NCI-H1930 (cell line): ENCODE measurements at regions not wholly inside any gene's neighbourhood (a gene's known extent, or its start where the extent isn't known, plus 50 kb on each side); places are given as distances from the start of the nearest gene placed in this dataset.

ENCODE experiments used
- DNase-seq, 2 experiments: peaks; one replicate each; lab custom pipeline; 2025; lab: John Stamatoyannopoulos, UW

DNA sequence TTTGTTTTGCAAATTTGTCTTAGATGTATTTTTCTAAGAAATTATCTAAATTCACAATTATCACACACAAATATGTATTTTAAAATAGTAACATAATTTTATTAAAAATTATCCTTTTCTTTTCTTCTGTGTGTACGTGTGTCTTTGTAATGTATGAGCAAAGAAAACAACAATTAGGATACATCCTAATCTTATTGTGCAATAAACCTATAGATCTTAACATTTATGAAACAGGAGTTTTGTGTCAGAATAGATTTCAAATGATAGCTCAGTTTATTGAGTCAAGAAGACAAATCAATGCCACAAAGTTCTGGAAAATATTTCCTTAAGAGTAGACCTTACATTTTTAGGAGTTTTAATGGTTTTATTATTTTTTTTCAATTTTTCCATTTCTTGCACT is 212.2 kb downstream of the KCNJ3 start:
- DNase-seq = no peak

DNA sequence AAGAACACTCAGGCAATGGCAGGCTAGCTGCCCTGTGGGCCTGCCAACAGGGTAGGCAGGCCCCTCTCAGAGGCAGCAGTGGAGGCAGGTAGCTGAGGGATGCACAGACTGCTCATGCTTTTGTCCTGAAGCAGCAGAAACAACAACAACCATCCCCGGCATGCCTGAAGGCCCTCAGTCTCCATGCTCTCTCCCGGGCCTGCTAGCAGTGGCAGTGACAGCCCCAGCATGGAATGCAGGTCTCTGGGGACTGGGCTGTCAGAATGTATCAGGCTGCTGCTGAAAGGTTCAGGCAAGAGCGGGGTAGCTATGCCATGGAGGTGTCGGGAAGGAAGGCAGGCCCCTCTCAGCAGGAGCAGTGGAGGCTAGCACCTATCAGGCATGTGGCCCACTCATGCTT is 209.8 kb downstream of the KCNJ3 start:
- DNase-seq = no peak
